ENCODE measurements at regions not wholly inside any gene's neighbourhood (a gene's known extent, or its start where the extent isn't known, plus 50 kb on each side); places are given as distances from the start of the nearest gene placed in this dataset.

DNA sequence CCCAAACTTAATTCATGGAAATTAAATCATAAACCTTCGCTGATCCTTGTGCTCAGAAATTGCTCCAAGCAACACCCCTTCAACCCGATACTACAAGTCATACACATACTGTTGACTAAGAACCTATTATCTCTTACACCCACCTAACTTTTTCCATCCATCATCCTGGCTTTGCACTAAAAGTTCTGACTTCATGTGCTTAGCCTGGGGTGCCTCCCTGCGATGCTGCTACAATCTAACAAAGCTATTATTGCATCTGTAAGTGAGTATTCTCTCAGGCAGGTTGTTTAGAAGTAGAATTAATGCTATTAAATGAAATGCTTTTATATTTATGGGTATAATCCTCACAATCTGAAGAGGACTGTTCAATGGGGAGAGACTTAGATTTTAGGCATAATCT lies 619.8 kb downstream of the CCDC85A start:
- TF ChIP-seq, protein P1, sequence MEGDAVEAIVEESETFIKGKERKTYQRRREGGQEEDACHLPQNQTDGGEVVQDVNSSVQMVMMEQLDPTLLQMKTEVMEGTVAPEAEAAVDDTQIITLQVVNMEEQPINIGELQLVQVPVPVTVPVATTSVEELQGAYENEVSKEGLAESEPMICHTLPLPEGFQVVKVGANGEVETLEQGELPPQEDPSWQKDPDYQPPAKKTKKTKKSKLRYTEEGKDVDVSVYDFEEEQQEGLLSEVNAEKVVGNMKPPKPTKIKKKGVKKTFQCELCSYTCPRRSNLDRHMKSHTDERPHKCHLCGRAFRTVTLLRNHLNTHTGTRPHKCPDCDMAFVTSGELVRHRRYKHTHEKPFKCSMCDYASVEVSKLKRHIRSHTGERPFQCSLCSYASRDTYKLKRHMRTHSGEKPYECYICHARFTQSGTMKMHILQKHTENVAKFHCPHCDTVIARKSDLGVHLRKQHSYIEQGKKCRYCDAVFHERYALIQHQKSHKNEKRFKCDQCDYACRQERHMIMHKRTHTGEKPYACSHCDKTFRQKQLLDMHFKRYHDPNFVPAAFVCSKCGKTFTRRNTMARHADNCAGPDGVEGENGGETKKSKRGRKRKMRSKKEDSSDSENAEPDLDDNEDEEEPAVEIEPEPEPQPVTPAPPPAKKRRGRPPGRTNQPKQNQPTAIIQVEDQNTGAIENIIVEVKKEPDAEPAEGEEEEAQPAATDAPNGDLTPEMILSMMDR (conservative IDR thresholded peaks at IDR 0.05; ENCODE audit: low read depth, low read length) = no peak
- TF ChIP-seq EZH2 (IDR thresholded peaks at IDR 0.05; ENCODE audit: low read length, unreplicated experiment) = no peak
- TF ChIP-seq EZH2phosphoT487 (IDR thresholded peaks at IDR 0.05; ENCODE audit: borderline replicate concordance, low read length) = no peak
